ENCODE measurements at regions not wholly inside any gene's neighbourhood (a gene's known extent, or its start where the extent isn't known, plus 50 kb on each side); places are given as distances from the start of the nearest gene placed in this dataset.
"Not testable (repeated sequence)": the region's sequence is repeated elsewhere in the genome, so short reads cannot be mapped to it uniquely, and the experiment has no call there.

DNA sequence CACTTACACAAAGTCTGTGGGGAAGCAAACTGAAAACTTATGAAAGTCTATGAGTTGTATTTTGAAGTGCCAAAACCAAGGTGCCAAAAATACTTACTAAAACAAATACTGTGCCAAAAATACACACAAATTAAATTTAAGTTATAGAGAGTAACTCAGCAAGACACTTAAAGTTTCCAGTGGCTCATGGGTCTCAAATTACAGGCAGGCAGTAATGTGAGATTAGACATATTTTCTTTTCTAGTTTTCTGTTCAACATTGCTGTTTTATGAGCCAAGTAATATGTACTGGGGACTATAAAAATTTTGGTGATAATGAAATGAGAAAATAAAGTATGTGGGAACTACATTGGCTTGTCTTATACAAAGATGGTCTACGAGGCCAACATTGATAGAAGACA, 172.2 kb upstream of the SNX2 start:
- DNase-seq, result no peak

DNA sequence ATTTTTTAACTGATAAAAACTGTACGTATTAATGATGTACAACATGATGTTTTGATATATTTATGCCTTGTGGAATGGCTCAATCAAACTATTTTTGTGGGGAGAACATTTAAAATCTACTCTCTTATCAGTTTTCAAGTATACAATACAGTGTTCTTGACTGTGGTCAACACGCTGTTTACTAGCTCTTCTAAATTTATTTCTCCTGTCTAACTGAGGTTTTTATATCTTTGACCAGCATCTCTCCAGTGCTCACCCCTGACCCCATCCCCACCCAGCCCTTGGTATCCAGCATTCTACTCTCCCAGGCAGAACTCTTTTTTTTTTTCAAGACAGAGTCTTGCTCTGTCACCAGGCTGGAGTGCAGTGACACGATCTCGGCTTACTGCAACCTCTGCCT, 169.6 kb upstream of the SNX2 start:
- no peak for DNase-seq

DNA sequence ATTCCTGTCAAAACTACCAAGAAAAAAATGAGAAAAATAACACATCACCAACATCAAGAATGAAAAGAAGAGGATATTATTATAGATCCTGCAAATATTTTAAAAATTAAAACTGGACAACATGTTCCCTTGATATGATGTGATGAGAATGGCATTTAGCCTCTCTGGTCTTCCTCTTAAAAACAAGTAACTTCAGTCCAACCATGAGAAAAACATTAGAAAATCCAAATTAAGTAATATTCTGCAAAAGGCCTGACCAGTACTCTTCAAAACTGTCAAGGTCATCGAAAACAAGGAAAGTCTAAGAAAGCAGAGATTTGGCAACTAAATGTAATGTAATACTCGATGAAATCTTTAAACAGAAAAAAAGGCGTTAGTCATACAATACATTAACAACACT, 167.1 kb upstream of the SNX2 start:
- no peak for DNase-seq

DNA sequence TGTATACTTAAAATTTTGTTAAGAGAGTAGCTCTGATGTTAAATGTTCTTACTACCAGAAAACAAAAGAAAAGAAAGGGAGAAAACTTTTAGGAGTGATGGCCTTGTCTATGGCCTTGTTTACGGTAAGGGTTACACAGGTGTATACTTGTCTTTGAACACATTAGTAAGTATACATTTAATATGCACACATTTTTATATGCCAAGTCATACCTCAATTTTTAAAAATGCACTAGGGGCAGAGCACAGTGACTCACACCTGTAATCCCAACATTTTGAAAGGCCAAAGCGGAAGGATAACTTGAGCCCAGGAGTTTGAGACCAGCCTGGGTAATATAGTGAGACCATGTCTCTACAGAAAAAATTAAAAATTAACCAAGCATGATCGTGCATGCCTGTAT, 166.7 kb upstream of the SNX2 start:
- DNase-seq, result no peak

DNA sequence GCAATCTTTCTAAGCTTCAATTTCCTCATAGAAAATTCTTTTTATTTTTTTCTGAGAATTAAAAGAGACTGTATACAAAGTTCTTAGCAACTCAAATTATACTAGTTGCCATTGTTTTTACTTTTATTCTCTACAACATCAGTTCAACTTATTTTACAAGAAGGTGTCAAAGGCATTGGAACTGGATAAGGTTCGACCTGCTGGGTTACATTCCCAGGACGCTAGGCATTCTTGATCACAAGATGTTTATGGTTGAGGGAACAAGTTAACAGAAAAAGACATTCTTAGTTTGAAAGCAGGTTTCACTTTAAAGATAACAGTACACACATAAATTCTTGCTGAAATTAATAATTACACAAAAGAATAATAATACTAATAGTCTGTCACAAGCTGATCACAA, 163.5 kb upstream of the SNX2 start:
- DNase-seq, result no peak

DNA sequence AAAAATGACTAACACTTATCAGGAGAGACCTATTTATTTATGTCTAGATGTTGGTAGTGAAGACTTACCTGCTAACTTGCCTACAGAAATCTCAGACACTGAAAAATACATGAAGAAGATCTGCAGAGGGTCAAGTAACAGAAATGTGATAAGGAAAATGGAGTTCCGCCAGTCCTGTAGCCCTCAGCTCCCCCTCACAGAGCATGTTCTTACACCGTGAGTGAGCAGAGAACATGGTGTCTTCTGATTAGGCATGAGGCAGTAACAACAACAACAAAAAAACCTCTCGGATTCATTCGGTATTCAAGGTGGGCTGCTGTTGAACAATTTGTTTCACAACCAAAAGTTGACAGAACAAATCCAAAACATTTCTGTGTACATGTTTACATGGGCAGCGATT, 162.0 kb upstream of the SNX2 start:
- DNase-seq, result no peak

DNA sequence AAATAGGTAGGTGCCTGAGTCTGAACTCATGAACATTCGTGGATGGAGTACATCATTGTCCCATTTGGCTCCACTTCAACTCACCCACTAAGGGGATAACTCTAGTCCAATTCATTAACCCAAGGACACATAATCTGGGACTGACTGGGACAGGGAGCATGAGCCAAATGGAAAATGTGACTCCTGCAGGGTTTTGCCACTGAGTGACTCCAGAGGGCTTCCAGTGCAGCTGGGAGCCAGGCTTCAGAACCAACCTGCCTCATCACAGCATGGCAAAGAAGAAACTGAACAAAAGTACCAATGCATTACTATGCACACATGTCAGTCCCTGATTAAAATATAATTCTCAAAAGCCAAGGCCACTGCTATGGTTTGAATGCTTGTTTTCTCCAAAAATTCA, 159.7 kb upstream of the SNX2 start:
- DNase-seq, result no peak

DNA sequence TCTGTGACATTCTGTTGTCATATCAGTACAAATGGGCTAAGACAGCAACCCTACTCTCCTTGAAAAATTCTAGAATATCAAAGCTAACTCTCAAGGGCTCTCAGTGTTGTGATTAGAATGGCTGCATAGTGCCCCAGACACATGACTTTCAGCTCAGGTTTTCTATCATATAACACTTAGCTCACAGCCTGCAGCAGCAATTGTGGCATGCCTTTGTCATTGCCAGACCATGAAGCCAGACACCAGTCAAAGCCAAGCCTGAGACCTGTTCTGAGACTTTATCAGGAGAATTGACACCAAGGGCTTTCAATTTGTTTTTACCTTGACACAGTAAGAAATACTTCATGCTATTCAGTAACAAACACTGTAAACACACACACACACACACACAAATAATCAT, 159.0 kb upstream of the SNX2 start:
- no peak for DNase-seq

DNA sequence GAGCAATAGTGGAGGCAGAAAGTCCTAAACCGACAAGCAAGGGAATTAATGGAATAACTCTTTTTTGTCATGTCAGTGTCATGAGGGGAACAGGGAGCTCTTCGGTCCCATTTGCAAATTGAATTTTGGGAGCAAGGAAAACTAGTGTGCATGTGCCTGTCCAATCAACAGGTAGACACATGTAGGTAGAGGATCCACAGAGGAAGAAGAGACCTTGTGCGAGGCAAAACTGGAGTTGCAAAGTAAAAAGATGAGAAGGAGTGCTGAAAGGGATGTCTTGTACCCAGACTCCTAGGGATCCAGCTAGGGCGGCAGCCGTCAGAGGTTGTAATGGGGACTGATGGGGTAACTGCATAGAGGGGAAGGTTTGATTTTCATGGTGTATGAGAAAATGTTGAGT, 156.8 kb upstream of the SNX2 start:
- not testable (repeated sequence) for DNase-seq

DNA sequence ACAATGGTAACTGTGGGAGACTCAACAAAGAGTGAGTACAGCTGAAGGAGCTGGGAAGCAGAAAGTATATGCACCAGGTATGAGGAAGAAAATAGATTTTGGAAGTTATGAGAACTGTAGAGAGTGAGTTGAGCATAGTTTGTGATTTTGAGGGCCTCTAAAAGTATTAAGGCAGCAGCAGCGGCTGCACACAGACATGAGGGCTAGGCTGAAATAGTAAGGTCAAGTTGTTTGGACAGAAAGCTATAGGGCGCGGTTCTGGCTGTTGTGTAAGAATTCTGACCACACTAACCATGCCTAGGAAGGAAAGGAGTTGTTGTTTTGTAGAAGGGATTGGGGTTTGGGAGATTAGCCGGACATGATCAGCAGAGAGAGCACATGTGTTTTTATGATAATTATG, 154.1 kb upstream of the SNX2 start:
- not testable (repeated sequence) for DNase-seq

DNA sequence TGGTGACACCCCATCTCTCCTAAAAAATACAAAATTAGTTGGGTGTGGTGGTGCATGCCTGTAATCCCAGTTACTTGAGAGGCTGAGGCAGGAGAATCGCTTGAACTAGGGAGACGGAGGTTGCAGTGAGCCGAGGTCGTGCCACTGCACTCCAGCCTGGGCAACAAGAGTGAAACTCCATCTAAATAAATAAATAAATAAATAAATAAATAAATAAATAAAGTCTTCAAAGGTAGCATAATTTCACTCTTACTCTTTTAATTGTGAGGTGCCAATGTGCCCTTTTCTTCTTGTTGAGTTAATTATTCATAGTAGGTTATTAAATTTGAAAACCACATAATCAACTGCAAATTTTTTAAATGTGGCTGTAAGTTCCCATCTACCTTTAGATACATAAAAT, 146.2 kb upstream of the SNX2 start:
- not testable (repeated sequence) for DNase-seq

DNA sequence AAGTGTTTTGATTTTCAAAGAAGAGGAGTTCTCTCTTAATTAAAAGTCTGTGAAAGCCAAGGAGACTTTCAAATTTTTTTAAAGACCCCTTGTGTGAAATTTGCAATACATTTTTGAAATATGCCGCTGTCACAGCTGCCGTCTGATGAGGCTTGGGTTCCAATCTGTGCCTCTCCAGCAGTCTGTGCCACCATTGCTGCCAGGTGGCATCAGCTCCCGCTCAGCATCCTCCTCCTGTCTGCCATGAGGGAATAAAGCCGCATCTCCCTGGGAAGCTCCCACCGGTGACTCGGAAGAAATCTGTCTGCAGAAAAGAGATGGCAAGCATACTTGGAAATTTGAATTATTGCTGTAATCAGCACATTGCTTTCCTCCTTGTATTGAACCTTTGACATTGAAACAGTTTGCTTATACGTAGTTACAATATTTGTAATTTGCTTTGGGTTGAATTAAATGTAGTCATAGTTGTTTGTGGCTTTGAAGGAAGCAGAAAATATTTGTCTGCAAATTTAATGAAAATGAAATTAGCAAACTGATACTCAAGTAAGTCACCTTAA, 145.7 kb upstream of the SNX2 start:
- no peak for DNase-seq

DNA sequence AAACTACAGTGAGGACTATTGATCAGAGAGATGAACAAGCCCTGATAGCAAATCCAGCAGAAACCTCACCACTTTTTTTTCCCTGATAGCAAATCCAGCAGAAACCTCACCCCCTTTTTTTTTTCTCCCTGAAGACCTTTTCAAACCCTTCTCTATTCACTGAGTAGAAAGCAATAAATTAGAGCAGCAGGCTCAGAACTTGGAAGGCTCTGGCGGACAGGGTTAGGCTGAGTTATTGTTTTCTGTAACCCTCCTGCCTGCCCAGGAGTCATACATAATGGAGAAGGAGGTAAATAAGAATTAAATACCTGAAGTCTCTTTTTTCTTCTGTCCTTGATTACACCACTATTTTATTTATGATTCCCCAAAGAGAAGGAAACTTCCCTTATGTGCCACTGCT, 136.3 kb upstream of the SNX2 start:
- no peak for DNase-seq

DNA sequence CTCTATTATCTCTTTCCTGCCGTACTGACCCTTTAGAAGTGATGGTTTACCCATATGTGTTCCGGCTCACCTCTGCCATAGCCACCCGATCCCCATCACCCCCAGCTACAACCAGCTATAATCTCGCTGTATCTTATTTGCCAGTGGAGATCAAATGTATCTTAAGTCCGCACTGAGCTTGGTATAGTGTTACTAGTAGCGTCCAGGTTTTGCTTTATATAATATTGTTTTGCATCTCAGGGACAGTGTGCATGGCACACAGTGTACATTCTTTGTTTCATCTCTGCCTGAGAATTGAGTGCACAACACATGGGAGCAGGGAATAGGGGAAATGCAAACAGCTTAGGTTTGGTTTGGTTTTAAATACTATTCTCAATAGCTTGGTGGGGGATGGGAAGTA, 135.8 kb upstream of the SNX2 start:
- no peak for DNase-seq

DNA sequence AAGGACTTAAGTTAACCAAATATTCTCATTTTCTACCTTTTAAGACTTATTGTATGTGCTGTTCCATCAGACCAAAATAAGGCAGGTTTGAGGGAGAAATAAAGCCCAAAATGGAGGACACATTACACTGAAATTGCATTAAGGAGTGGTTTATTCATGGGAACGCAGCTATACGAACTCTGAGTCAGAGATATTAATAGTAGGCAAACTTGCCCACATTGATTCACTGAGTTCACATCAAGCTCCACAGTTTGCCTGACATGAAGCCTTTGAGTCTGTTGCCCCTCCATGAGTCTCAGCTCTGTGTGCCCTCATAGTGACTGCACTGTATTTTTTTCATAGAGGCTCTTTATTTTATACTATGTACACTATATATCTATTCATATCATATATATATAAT, 135.0 kb upstream of the SNX2 start:
- no peak for DNase-seq

DNA sequence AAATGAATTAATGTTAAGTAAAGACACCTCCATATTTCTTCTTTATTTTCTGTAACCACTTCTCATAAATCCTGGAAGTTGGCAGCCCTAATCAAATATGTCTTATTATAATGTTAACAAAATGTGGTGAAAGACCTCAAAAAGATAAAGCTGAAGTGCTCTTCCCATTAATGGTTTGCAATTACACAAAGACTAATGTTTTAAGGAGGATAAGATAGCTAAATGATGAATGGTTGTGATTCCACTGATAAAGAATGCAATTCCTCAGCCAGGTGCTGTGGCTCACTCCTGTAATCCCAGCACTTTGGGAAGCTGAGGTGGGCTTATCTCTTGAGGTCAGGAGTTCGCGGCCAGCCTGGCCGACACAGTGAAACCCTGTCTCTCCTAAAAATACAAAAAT, 125.8 kb upstream of the SNX2 start:
- DNase-seq, result no peak

DNA sequence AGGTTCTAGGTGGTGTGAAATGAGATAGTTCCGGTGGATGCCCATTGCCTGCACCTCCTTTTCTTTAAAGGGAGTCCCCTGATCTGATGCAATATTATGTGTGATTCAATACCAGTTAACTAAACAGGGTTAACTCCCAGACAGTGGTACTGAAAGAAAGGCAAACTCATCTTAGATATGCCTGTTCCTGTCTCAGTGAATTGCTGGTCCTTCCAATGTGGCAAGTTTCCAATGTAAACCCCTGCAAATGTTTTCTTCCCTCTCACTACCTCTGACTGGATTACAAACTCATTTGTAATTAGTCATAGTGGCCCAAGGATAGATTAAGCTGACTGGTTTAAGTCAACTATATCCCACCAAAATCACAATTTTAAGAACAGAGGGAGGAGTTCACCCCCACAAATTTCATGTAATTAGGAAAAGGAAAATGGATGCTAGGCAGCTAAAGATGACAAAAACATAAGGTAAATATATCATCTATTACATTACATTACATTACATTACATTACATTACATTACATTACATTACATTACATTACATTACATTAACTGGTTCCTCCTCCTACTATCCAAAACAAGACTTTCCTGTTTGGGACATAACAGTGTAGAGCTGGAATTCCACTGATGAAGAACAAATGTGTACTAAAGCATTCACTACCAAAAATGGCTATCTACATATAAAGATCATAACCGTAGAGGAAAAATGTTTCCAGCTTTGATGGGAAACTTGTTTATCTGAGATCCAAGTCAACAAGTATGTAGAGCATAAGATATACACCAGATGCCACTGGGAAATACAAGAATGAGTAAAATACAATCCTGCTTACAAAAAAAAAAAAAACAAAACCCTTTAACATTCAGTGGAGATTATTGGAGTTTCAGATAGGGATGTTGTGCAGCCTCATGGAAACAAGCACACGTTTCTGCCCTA, 121.5 kb upstream of the SNX2 start:
- DNase-seq, result no peak

DNA sequence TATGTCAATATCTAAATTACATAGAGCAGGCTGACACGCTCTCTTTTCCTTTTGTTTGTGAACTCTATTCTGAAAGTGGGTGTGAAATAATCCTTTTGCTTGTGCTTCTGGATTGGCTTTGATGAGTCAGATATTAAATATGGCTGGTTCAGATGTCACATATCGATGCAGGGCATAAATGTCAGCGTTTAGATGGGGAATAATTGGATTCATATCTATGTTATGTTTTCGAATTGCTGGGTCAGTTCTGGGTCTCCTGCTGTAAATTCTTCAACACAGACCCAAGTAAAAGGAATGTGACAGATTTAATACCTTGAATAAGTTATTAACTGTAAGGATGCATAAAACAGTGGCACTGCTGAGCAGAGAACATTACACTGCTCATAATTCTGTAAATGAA, 118.7 kb upstream of the SNX2 start:
- DNase-seq, result no peak

DNA sequence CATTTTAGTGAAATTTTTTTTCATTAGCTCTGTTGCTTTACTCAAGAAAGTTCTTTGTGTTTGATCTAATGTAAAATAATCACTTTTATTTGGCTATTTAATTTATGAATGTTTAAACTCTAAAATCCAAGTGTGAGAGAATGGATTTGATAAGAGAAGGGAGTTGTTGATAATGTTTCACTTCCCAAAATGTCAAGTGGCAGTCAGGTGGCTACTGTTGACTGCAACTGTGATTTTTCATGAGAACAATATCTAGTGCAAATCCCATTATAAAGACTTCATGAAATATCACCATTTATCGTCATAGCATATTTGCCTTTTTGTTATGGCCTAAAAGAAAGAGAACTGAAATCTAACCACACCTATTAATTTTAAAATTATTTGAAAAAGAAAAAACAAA, 118.3 kb upstream of the SNX2 start:
- no peak for DNase-seq

DNA sequence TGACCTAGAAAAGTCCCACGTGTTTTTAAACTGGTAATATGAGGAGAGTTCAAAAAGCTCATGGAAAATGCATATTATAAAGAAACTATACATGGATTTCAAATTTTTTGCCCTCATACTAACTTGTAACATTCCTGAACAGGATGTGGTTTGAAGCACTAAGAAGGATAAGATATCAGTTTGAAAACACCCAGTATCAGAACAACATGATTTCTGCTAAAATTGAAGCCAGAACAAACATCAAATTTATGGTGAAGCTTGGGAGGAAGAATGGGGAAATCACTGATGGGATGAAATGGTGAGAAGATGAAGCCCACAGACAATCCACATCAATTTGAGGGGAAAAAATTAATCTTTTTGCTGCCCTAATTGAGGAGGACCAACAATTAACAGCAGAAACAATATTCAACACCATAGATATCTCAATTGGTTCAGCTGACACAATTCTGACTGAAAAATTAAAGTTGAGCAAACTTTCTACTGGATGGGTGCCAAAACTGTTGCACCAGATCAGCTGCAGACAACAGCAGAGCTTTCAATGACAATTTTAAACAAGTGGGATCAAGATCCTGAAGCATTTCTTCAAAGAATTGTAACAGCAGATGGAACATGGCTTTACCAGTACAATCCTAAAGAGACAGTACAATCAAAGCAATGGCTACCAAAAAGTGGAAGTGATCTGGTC, 113.2 kb upstream of the SNX2 start:
- DNase-seq, result no peak

DNA sequence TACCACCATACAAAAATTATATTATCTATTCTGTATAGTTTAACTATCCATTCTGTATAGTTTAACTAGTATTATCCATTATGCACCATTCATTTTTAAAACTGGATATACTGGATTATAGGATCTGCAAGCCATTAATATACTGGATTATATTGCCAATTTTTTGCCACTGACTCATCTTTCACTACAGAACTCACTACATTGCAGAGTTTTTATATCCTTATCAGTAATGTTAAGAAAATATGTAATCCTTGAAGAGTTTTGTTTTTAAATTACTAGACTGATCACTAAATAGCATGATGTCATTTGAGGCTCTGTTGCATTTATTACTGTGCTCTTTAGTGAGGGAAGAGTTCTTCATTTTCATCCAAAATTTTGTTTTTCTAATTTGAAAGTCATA, 109.8 kb upstream of the SNX2 start:
- no peak for DNase-seq

DNA sequence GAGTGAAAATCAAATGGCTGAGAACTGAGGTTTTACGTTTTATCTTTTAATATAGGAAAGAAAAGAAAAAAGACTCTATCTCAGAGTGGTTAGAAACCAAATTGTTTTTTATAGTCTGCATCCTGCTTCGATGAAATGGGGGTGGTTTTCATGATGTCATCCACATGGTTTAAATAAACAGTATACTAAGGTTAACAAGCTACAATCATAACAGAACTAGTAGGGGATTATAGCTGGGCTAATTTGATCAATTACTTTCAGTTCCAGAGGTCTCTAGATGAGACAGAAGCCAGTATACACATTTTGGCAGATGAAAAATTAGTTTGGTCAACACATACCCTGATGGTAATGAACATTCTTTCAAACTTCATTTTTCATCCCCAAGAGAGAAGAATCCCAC, 106.3 kb upstream of the SNX2 start:
- DNase-seq, result no peak

DNA sequence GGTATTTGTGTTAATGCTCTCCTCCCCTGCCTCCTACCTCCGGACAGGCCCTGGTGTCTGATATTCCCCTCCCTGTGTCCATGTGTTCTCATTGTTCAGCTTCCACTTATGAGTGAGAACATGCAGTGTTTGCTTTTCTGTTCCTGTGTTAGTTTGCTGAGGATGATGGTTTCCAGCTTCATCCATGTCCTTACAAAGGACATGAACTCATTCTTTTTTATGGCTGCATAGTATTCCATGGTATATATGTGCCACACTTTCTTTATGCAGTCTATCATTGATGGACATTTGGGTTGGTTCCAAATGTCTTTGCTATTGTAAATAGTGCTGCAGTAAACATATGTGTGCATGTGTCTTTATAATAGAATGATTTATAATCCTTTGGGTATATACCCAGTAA, 105.2 kb upstream of the SNX2 start:
- DNase-seq, result not testable (repeated sequence)

DNA sequence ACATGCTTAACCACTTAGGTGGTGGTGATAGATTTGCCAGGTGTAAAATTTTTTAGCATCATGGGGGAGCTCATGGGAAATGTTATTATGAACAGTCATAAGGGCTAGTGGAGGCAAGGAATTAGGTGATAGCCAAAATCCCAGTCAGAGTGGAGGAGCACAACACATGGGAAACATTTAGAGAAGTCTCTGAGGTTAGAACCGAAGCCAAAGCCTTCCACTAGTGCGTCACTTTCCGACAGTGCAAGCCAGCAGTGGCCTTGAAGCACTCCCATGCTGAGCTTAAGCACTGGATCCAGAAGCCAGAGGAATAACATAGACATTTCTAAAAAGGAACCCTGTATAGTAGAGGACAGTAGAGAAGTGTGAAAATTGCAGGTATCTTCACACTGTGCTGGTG, 101.5 kb upstream of the SNX2 start:
- DNase-seq, result no peak
